ENCODE measurements at regions not wholly inside any gene's neighbourhood (a gene's known extent, or its start where the extent isn't known, plus 50 kb on each side); places are given as distances from the start of the nearest gene placed in this dataset.

GRCh38 chr15:96264801-96265515 lies 65.5 kb upstream of the NR2F2 start:
- DNase-seq (ENCODE audit: low spot score), result peak; percentile 33

- DNase-seq (ENCODE audit: low spot score), result no peak
Measured at GRCh38 chr15:96266456-96266855, 64.0 kb upstream of the NR2F2 start.

- DNase-seq (ENCODE audit: low spot score), result no peak
Measured at GRCh38 chr15:96267463-96267862, 63.0 kb upstream of the NR2F2 start.

DNA sequence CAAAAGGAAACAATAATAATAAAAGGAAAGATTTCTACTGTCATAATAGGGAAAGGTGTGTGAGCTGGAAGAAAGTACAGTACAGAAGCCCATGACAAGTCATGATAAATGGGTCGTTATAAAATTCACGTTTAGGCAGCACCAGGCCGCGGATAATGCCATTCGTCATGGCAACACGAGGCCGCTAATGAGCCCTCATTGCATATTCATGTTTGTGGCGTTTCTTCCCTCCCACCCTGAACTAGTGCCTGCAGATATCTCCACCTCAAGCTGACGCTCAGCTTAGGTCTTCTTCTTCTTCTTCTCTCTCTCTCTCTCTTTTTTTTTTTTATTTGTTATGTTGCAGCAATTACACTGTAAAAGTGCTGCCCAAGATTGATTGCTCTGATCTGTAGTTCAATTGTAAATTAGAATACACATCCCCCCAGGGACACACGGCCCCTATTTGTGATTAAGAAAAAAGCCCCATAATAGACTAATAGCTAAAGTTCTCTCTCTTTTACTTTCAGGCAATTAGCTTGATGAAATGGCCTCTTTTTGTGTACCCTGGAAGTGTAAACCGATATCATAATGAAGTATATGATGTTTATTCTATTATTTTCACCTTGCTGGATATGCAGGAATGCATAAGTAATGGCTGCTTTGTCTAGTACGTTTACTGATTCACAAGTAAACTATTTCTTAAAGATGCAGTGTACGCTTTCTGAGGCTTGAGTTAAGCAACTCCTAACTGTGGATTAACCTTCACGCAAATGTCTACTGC lies 61.9 kb upstream of the NR2F2 start:
- no peak for DNase-seq (ENCODE audit: low spot score)

GRCh38 chr15:96270581-96271172 lies 59.8 kb upstream of the NR2F2 start:
- DNase-seq (ENCODE audit: low spot score), result no peak

DNA sequence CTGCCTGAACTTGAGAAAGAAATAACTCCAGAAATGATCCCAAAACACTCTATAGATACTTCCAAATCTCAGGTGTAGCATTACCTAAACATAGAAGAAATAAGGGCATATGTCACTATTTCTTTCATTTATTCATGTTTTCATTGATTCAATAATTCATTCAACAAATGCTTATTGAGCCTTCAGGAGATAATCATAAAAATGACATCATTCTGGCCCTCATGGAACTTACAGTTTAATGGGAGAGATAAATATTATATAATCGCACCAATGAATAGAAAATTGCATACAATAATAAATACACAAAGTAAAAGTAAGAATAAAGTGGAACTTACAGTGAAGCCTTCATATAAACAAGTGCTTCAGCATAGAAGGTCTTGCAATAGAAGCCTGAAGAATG lies 58.1 kb upstream of the NR2F2 start:
- no peak for DNase-seq (ENCODE audit: low spot score)

DNA sequence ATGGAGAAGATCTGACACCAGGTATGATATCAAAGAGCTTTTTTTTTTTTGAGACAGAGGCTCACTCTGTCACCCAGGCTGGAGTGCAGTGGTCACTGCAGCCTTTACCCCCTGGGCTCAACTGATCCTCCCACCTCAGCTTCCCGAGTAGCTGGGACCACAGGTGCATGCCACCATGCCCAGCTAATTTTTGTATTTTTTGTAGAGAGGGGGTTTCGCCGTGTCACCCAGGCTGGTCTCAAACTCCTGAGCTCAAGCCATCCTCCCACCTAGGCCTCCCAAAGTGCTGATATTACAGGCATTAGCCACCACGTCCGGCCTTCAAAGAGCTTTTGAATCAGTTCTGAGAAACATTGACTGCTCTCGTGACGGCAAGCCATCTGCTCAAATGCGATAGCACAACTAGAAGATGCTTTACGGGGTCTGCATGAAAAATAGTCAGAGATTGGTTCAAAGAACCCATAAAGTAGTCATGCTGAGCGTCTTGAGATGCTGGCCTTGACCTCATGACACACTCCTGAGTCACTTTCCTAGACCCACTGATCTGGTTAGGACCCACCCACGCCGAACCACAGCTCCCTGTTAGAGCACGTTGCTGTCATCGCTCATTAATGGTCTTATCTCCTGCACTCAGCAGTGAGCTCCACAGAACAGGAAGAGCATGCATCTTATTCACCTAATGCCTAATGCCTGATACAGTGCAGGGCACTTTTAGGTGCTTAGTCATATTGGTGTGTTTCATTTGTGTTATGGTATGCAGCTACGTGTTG lies 57.0 kb upstream of the NR2F2 start:
- no peak for DNase-seq (ENCODE audit: low spot score)

DNA sequence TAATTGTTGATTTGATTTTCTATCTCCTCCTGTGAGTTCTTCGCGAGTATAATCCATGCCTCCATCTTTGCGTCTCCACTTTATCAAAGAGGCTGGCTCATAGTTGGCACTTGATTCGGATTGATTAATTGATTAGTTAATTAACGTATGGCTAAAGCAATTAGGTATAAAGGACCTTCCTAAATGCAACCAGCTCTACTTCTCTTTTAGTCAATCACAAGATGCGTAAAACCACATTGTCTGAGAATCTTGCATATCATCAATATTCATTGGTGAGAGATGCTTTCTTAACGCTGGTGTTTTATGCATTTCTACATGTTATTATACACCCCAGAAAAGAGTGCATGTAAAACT lies 56.4 kb upstream of the NR2F2 start:
- DNase-seq (ENCODE audit: low spot score), result no peak

GRCh38 chr15:96274698-96275097 lies 55.8 kb upstream of the NR2F2 start:
- no peak for DNase-seq (ENCODE audit: low spot score)

DNA sequence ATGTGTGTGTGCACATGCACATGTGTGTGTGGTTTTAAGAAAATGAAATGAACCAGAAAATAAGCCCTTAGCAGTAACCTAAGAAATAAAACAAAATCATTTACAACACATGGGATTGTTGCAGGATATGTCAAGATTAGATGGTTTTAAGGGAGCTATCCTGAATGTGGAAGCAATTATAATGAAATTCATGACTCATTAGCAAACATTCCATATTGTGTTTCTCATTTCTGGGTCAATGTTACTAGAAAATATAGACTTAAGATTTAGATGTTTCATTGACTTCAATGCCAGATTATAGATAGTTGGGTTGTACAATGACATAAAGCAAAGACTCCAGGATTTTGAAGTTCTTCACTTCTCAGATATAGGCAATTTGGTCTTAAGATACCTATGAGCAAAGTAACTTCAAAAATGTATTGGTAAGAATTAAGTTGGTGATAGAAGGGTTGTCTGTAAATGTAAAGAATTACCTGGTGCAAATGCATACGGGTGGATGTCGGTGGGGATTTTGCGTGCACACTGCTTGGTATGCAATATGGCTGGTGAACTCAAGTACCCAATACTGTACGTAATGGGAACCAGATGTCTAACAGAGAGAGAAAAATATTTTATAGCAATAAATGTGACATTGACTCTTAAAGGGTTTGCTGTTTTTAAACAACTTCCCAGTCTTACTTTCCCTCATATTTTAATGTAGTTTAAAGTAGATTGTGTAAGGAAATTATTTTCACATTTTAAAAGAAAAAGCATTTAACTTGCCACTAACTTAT lies 53.9 kb upstream of the NR2F2 start:
- DNase-seq (ENCODE audit: low spot score), result no peak
